ENCODE measurements at regions not wholly inside any gene's neighbourhood (a gene's known extent, or its start where the extent isn't known, plus 50 kb on each side); places are given as distances from the start of the nearest gene placed in this dataset.

GRCh38 chr16:65294165-65294564 lies 172.3 kb upstream of the CDH11 start:
- TF ChIP-seq ZNF384 (IDR thresholded peaks at IDR 0.05) (no peak), FOXA1 (IDR thresholded peaks at IDR 0.05) (no peak), BHLHE40 (IDR thresholded peaks at IDR 0.05; ENCODE audit: borderline replicate concordance) (no peak), SP1 (IDR thresholded peaks at IDR 0.05) (no peak), NFRKB (IDR thresholded peaks at IDR 0.05) (no peak), ARNT (IDR thresholded peaks at IDR 0.05) (no peak), TARDBP (IDR thresholded peaks at IDR 0.05) (no peak), LEF1 (IDR thresholded peaks at IDR 0.05; ENCODE audit: borderline replicate concordance) (no peak), FOXM1 (IDR thresholded peaks at IDR 0.05; ENCODE audit: borderline replicate concordance) (no peak)

All from HEK293T (cell line).